OCI-LY7 (cell line): ENCODE measurements at regions not wholly inside any gene's neighbourhood (a gene's known extent, or its start where the extent isn't known, plus 50 kb on each side); places are given as distances from the start of the nearest gene placed in this dataset.

Experiments used
- EZH2phosphoT487 ChIP-seq: fragments of 200-600 bp; sonication (generic); IDR thresholded peaks from 2 replicates; pipeline ENCODE4 v1.6.1; 2018; ENCODE audit warnings: low read depth, borderline replicate concordance, mild to moderate bottlenecking, mixed run types, antibody characterized with exemption, low read length, moderate library complexity, mixed read lengths
- TF ChIP-seq, protein P1 (sequence below): fragments of 200-600 bp; sonication (generic); conservative IDR thresholded peaks from 2 replicates; pipeline ENCODE4 v1.5.1; 2014; ENCODE audit warnings: mild to moderate bottlenecking, antibody characterized with exemption, low read length, moderate library complexity, mixed read lengths

DNA sequence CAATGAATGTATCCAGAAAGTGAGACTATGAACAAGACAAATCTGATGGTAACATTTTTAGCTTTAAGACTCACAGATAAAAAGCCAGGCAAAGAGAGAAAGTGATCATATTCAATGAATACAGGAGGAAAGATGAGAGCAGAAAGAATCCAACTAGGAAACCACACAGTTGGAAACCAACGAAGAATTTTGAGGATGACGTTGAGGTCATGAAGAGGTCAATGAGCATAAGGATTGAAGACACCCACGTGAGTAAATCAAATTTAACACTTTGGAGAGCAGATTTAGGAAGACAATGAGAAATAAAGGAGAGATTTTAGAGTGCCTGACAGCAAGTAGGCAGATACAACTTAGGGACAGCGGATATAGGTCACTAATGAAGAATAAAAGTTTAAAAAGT, 948.1 kb downstream of the KCNJ2 start:
- TF ChIP-seq, protein P1, sequence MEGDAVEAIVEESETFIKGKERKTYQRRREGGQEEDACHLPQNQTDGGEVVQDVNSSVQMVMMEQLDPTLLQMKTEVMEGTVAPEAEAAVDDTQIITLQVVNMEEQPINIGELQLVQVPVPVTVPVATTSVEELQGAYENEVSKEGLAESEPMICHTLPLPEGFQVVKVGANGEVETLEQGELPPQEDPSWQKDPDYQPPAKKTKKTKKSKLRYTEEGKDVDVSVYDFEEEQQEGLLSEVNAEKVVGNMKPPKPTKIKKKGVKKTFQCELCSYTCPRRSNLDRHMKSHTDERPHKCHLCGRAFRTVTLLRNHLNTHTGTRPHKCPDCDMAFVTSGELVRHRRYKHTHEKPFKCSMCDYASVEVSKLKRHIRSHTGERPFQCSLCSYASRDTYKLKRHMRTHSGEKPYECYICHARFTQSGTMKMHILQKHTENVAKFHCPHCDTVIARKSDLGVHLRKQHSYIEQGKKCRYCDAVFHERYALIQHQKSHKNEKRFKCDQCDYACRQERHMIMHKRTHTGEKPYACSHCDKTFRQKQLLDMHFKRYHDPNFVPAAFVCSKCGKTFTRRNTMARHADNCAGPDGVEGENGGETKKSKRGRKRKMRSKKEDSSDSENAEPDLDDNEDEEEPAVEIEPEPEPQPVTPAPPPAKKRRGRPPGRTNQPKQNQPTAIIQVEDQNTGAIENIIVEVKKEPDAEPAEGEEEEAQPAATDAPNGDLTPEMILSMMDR, result no peak
- TF ChIP-seq EZH2phosphoT487, result no peak
